ENCODE measurements at regions not wholly inside any gene's neighbourhood (a gene's known extent, or its start where the extent isn't known, plus 50 kb on each side); places are given as distances from the start of the nearest gene placed in this dataset.

GRCh38 chr3:76811418-76811817 is 228.5 kb upstream of the ROBO2 start:
- no peaks in the 10 kb centered on the region for H3K9me3 Mint-ChIP-seq (ENCODE audit: insufficient read depth)
- ChIA-PET CTCF (no interaction called here), POLR2A (no interaction called here)
- Histone ChIP-seq H3K4me3 (ENCODE audit: control extremely low read depth in 1 of 5, extremely low read depth in 1 of 5, insufficient read depth in 1 of 5, low read depth in 2 of 5, low read length in 4 of 5) (no peak overlapping the region), H2AFZ (ENCODE audit: insufficient read depth, low read depth, low read length, poor library complexity, severe bottlenecking) (no peak overlapping the region), H3K4me2 (replicated peaks; ENCODE audit: low read depth, low read length, poor library complexity, severe bottlenecking) (no peak overlapping the region), H3K27ac (ENCODE audit: low read length in 2 of 2) (no peak overlapping the region), H3K79me2 (ENCODE audit: control insufficient read depth, insufficient read depth, low read length) (no peaks in the 10 kb centered on the region), H3K4me1 (ENCODE audit: control insufficient read depth in 2 of 2, insufficient read depth in 2 of 2, low read length in 2 of 2) (no peaks in the 10 kb centered on the region), H3K27me3 (replicated peaks in 1 of 4; ENCODE audit: control extremely low read depth in 1 of 4, control insufficient read depth in 3 of 4, insufficient read depth in 4 of 4, low read length in 3 of 4) (no peaks in the 10 kb centered on the region), H4K20me1 (ENCODE audit: control insufficient read depth, insufficient read depth, low read length, poor library complexity, severe bottlenecking) (no peaks in the 10 kb centered on the region), H3K9ac (ENCODE audit: low read length) (no peak overlapping the region), H3K9me3 (ENCODE audit: control extremely low read depth in 1 of 3, control insufficient read depth in 2 of 3, insufficient read depth in 1 of 3, low read length in 2 of 3) (peaks cover 0 to 2% (median 0%) of the 10 kb centered on the region in 3 donors), H3K36me3 (replicated peaks in 1 of 2; ENCODE audit: control extremely low read depth in 1 of 2, control insufficient read depth in 1 of 2, extremely low read depth in 1 of 2, insufficient read depth in 2 of 2, low read length in 1 of 2) (no peaks in the 10 kb centered on the region)
- intact Hi-C loops (cut with micrococcal nuclease): no loop called here
- DNase-seq: no peak
- TF ChIP-seq EZH2 (IDR thresholded peaks at IDR 0.05; ENCODE audit: borderline replicate concordance, insufficient read depth, low read depth, low read length, poor library complexity, severe bottlenecking) (no peak), CTCF (IDR thresholded peaks at IDR 0.05) (no peak)
- H3K4me3 Mint-ChIP-seq: no peak overlapping the region
- no peaks in the 10 kb centered on the region for H3K4me1 Mint-ChIP-seq
- H3K27ac Mint-ChIP-seq: no peak overlapping the region
- H3K27me3 Mint-ChIP-seq: no peaks in the 10 kb centered on the region
- ATAC-seq (ENCODE audit: low read depth): no peak
- WGBS (ENCODE audit: insufficient coverage): no CpG with 5 or more reads among the region's 1 CpG

- Histone ChIP-seq H3K27ac (ENCODE audit: low read length in 2 of 2) (no peak overlapping the region), H3K4me3 (ENCODE audit: control extremely low read depth in 1 of 5, extremely low read depth in 1 of 5, insufficient read depth in 1 of 5, low read depth in 2 of 5, low read length in 4 of 5) (no peak overlapping the region), H3K36me3 (replicated peaks in 1 of 2; ENCODE audit: control extremely low read depth in 1 of 2, control insufficient read depth in 1 of 2, extremely low read depth in 1 of 2, insufficient read depth in 2 of 2, low read length in 1 of 2) (no peaks in the 10 kb centered on the region), H3K9ac (ENCODE audit: low read length) (no peak overlapping the region), H2AFZ (ENCODE audit: insufficient read depth, low read depth, low read length, poor library complexity, severe bottlenecking) (no peak overlapping the region), H4K20me1 (ENCODE audit: control insufficient read depth, insufficient read depth, low read length, poor library complexity, severe bottlenecking) (no peaks in the 10 kb centered on the region), H3K9me3 (ENCODE audit: control extremely low read depth in 1 of 3, control insufficient read depth in 2 of 3, insufficient read depth in 1 of 3, low read length in 2 of 3) (peaks cover 0 to 2% (median 0%) of the 10 kb centered on the region in 3 donors), H3K4me1 (ENCODE audit: control insufficient read depth in 2 of 2, insufficient read depth in 2 of 2, low read length in 2 of 2) (no peaks in the 10 kb centered on the region), H3K4me2 (replicated peaks; ENCODE audit: low read depth, low read length, poor library complexity, severe bottlenecking) (no peak overlapping the region), H3K27me3 (replicated peaks in 1 of 4; ENCODE audit: control extremely low read depth in 1 of 4, control insufficient read depth in 3 of 4, insufficient read depth in 4 of 4, low read length in 3 of 4) (no peaks in the 10 kb centered on the region), H3K79me2 (ENCODE audit: control insufficient read depth, insufficient read depth, low read length) (no peaks in the 10 kb centered on the region)
- Mint-ChIP-seq H3K27me3 (no peaks in the 10 kb centered on the region), H3K9me3 (ENCODE audit: insufficient read depth) (peaks cover 2% of the 10 kb centered on the region), H3K27ac (no peak overlapping the region), H3K4me1 (no peaks in the 10 kb centered on the region), H3K4me3 (no peak overlapping the region)
- intact Hi-C loops (cut with micrococcal nuclease): no loop called here
- ATAC-seq (ENCODE audit: low read depth) (no peak), DNase-seq (no peak)
- CTCF ChIA-PET: no interaction called here
- TF ChIP-seq EZH2 (IDR thresholded peaks at IDR 0.05; ENCODE audit: borderline replicate concordance, insufficient read depth, low read depth, low read length, poor library complexity, severe bottlenecking): no peak
- TF ChIP-seq CTCF (IDR thresholded peaks at IDR 0.05): no peak
- POLR2A ChIA-PET: no interaction called here
- no CpG with 5 or more reads among the region's 2 CpGs for WGBS (ENCODE audit: insufficient coverage)
Observed at GRCh38 chr3:76812649-76813242, 227.2 kb upstream of the ROBO2 start.
